GM23338 (cell line): ENCODE measurements at regions not wholly inside any gene's neighbourhood (a gene's known extent, or its start where the extent isn't known, plus 50 kb on each side); places are given as distances from the start of the nearest gene placed in this dataset.

Experiments used
- CREB1 ChIP-seq: fragments of 250-450 bp; sonication (Bioruptor Pico); IDR thresholded peaks from 2 replicates; pipeline ENCODE4 v1.5.0; 2020; ENCODE audit warnings: low read depth, mild to moderate bottlenecking, moderate library complexity
- CTCF ChIP-seq, 2 experiments: fragments of 200-600 bp in 1 of 2; sonication (generic) in 1 of 2; conservative IDR thresholded peaks; 2 replicates each; pipeline versions ENCODE4 v1.5.1 to v1.6.1; 2016 to 2017; ENCODE audit warnings: antibody characterized with exemption in 2 of 2, low read depth in 2 of 2, mild to moderate bottlenecking in 2 of 2, moderate library complexity in 1 of 2
- ETS1 ChIP-seq: IDR thresholded peaks from 2 replicates; pipeline ENCODE4 v1.6.1; 2016; ENCODE audit warnings: antibody characterized with exemption
- EZH2 ChIP-seq: fragments of 200-600 bp; sonication (generic); IDR thresholded peaks from one replicate; pipeline ENCODE4 v1.8.0; 2017; ENCODE audit warnings: antibody characterized with exemption, mild to moderate bottlenecking, low read depth; ENCODE audit not compliant: unreplicated experiment
- EZH2phosphoT487 ChIP-seq: fragments of 200-600 bp; sonication (generic); IDR thresholded peaks from one replicate; pipeline ENCODE4 v1.8.1; 2018; ENCODE audit warnings: antibody characterized with exemption; ENCODE audit not compliant: unreplicated experiment
- JUNB ChIP-seq: IDR thresholded peaks from one replicate; pipeline ENCODE4 v1.6.1; 2016; ENCODE audit warnings: antibody characterized with exemption; ENCODE audit not compliant: unreplicated experiment
- NANOG ChIP-seq: IDR thresholded peaks from 2 replicates; pipeline ENCODE4 v1.6.1; 2016; ENCODE audit warnings: antibody characterized with exemption, borderline replicate concordance
- POLR2AphosphoS5 ChIP-seq: IDR thresholded peaks from 2 replicates; pipeline ENCODE4 v1.6.1; 2016; ENCODE audit warnings: antibody characterized with exemption, low read depth
- REST ChIP-seq: IDR thresholded peaks from one replicate; pipeline ENCODE4 v1.6.1; 2018; ENCODE audit warnings: antibody characterized with exemption; ENCODE audit not compliant: unreplicated experiment
- ZNF331 ChIP-seq: fragments of 250-450 bp; sonication (Bioruptor Pico); IDR thresholded peaks from 2 replicates; pipeline ENCODE4 v1.5.0; 2020; ENCODE audit warnings: low read depth, mild to moderate bottlenecking, moderate library complexity

- TF ChIP-seq CTCF (conservative IDR thresholded peaks at IDR 0.05; ENCODE audit: low read depth in 2 of 2) (no peak), CREB1 (CRISPR knock-in tag) (no peak), EZH2phosphoT487 (no peak), REST (no peak), JUNB (no peak), POLR2AphosphoS5 (no peak), NANOG (peak; percentile 72), ZNF331 (CRISPR knock-in tag) (no peak), EZH2 (no peak), ETS1 (no peak)
These were observed 372.4 kb upstream of the SLC7A11 start for GRCh38 chr4:138614398-138615142.
